GM21423 (cell line): ENCODE measurements at regions not wholly inside any gene's neighbourhood (a gene's known extent, or its start where the extent isn't known, plus 50 kb on each side); places are given as distances from the start of the nearest gene placed in this dataset.

Experiments used
- ATAC-seq: cut with Tn5 transposase; IDR thresholded peaks from one replicate; pipeline ENCODE4 v1.9.1; 2021; ENCODE audit warnings: mild to moderate bottlenecking, moderate library complexity; ENCODE audit not compliant: unreplicated experiment

DNA sequence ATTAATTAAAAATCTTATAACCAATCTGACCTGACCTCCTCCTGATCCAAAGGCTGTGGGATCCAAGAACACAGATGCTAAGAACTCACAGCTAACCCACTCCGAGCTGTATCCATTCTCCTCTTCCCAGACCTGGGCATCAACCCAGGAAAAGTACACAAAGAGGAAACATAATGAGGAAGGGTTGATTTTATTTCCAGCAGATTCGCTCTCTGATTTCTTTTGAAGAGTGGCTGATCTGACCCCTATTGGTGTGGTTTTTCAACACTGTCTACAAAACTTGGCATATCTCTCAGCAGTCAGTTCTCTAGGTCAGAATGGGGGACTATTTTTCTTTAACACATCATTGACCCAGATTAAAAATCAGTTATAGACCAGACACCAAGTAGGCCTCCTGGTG is 201.9 kb upstream of the UBASH3B start:
- no peak for ATAC-seq

DNA sequence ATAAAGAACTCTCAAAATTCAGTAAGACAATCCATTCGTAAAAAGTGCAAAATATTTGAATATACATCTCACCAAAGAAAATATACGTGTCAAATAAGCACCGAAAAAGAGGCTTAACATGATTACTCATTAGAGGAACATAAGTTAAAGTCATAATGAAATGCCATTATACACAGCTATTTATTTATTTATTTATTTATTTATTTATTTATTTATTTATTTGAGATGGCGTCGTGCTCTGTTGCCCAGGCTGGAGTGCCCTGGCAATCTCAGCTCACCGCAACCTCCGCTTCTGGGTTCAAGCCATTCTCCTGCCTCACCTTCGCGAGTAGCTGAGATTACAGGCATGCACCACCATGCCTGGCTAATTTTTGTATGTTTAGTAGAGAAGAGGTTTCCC is 203.6 kb upstream of the UBASH3B start:
- no peak for ATAC-seq

- no peak for ATAC-seq
These were observed 213.9 kb upstream of the UBASH3B start for GRCh38 chr11:122441666-122442035.

DNA sequence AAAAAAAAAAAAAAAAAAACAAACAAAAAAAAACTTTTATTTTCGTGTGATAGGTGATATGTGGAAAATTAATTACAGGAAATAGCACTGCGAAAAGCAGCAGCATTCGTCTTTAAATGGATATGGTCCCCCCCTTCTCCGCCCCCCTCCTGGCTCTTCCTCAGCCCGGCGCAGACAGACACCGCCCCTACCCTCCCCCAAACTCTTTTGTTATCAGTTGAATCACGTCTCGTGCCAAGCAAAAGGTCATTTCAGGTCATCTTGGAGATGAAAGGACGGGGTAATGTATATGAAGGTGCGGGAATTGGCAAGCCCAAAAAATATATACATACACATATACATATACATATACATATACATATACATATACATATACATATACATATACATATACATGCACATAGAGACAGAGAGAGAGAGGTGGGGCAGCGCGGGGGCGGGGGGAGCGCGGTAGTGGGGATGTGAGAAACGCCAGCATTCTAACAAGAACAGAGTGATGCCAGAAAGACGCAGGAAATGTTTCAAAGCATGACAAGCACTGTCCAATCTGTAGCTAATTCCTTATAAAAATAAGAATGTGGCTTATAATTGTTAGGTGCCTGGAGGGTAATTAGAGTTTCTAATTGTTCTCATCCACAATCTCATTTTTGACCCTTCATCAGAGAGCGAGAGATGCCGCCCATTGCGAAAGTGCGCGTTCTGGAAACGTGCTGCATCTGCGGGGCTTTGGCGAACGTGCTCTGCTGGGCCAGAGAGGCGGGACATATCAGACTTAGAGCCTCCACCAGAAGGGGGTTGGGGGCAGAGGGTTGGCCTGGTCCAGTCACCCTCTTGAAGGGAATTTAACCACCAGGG is 214.5 kb upstream of the UBASH3B start:
- ATAC-seq = no peak

GRCh38 chr11:122439866-122440810 is 215.4 kb upstream of the UBASH3B start:
- no peak for ATAC-seq

GRCh38 chr11:122436188-122436555 is 219.3 kb upstream of the UBASH3B start:
- no peak for ATAC-seq

DNA sequence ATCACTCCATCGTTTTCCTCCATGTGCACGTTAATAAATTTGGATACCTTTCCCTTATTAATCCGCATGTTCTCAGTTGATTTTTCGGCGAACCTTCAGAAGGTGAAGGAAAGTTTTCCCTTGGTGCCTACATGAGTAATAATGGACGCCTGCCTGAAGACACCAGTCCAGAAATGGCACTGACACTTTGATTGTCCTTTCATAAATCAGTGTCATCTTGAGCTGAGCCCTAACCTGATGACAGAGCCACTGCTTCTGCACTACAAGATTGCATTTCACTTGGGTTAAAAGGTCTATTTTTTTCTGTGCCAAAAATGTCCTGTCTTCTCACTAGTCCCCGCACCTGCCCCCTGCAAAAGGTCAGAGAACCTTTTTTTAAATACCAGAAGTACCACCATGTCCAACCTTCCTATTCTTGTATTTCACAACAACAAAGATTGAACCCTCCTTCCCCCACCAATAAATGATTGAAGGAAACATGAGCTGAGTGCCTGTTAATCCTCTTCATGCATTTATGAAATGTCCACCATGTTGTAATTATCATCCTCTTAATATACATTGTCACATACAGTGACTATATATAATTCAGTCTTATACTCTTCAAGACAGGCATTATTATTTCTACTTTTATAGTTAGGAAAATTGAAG is 219.9 kb upstream of the UBASH3B start:
- no peak for ATAC-seq

DNA sequence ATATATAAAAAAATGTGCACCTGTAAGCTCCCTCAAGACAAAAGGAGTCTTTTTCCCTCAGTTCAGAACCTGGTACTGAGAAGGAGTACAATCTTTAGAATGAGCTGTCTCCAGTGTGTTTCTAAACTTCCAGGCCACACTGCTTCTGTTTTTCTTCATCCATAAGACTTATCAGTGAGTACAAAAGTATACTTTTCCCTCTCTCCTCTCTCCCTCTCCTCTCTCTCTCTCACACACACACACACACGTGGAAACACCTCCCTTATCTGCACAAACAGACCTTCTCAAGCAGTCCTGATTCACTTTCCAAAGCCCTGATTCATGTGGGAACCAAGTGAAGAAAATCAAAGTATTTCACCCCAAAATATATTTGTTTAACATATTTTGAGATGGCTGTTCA is 220.7 kb upstream of the UBASH3B start:
- no peak for ATAC-seq

DNA sequence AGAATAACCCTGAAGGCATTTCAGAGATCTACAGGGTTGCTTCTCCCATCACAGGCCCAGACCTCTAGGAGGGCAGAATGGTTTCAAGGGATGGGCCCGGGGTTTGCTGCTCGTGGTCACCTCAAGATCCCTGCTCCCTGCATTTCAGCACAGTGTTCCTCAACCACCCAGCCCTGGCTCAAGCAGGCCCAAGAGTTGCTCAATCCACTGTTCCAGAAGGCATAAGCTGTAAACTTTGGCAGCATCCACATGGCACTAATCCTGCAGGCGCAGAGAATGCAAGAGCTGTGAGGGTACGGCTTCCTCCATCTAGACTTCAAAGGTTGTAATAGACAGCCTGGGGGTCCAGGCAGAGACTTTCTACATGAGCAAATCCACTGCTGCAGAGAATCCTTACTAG is 225.0 kb upstream of the UBASH3B start:
- ATAC-seq = no peak

- ATAC-seq = no peak
These were observed 229.4 kb upstream of the UBASH3B start for GRCh38 chr11:122426073-122426472.

GRCh38 chr11:122424636-122425035 is 230.9 kb upstream of the UBASH3B start:
- ATAC-seq = no peak

- no peak for ATAC-seq
These were observed 231.6 kb upstream of the UBASH3B start for GRCh38 chr11:122423886-122424285.

GRCh38 chr11:122423273-122423672 is 232.2 kb upstream of the UBASH3B start:
- ATAC-seq = no peak

- ATAC-seq = no peak
These were observed 232.8 kb upstream of the UBASH3B start for GRCh38 chr11:122422682-122423081.

DNA sequence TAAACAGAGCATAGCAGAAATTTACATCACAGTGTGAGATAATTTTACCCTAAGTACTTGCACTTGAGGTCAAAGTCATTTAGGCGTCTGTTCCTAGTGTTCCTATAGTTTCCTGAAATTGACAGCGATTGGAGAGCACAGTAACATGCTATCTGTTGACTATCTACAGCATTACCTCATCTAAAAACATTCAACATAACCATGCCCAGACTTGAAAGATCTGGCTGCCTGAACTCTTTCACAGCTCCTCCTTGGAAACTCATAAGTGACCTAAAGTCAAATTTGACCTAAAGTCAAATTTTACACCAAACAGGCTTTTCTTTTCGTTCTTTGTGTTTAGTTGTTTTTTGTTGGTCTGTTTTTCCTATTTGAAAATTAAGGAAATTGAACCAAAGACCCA is 233.8 kb upstream of the UBASH3B start:
- ATAC-seq = no peak

DNA sequence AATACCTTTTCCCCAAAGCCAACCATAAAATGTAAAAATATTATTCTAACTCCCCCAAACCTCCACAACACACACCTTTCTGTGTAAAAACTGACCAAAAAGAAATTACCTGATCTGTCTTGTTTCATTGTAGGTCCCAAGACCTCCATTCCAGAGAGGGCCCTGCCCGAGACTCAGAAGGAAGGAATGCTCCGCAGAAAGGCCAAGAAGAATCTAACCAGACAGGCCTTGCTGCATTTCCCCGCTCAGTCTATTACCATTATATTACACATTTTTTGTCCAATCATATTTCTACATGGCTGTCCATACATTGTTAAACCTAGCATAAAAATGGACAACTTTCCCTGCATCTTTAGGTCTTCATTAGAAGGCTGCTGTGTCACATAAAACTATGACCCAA is 237.5 kb upstream of the UBASH3B start:
- no peak for ATAC-seq

- ATAC-seq = no peak
These were observed 241.0 kb upstream of the UBASH3B start for GRCh38 chr11:122414406-122415018.

- ATAC-seq = no peak
These were observed 241.8 kb upstream of the UBASH3B start for GRCh38 chr11:122413677-122414076.

GRCh38 chr11:122412581-122412980 is 242.9 kb upstream of the UBASH3B start:
- ATAC-seq = no peak

DNA sequence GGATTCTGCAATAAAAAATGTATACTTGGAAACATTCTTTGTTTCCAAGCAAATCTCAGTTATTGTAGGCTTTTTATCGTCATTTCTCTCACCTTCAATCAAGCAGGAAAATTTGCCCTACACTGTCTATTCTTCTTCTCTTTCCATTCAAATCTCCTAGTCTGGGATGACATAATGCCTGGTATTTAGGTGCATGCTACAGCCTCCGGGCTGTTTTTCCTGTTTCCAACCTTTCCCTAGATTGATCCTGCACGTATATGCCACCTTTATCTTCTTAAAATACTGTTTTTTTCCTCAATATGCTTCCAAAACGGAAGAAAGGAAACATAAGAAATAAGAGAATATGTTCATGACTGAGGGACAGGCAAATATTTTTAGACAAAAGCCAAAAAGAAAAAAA is 249.1 kb upstream of the UBASH3B start:
- ATAC-seq = no peak
